HG03575 (cell line): ENCODE measurements at regions not wholly inside any gene's neighbourhood (a gene's known extent, or its start where the extent isn't known, plus 50 kb on each side); places are given as distances from the start of the nearest gene placed in this dataset.

ENCODE experiments used
- ATAC-seq: cut with Tn5 transposase; IDR thresholded peaks from one replicate; pipeline ENCODE4 v1.9.1; 2021; ENCODE audit not compliant: unreplicated experiment, insufficient number of reproducible peaks, low FRiP score; ENCODE audit errors: extremely low read depth

DNA sequence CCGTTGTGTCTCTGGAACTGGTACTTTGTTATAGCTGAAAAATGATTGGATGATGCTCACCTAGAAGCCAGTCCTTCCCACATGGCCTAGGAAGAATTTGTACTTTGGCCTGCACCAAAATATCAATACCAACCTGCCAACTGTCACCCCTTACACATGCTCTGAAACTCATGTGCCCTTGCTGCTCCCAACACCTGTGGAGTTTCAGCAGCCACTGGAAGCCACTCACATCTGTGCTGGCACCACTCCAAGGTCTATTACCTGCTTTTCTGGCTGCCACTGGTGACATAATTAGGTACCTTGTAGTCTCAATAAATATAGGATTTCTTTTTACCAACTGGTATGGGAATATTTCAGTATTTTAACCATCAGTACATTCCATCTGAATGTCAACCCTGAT, 363.6 kb downstream of the SH3GL2 start:
- no peak for ATAC-seq

DNA sequence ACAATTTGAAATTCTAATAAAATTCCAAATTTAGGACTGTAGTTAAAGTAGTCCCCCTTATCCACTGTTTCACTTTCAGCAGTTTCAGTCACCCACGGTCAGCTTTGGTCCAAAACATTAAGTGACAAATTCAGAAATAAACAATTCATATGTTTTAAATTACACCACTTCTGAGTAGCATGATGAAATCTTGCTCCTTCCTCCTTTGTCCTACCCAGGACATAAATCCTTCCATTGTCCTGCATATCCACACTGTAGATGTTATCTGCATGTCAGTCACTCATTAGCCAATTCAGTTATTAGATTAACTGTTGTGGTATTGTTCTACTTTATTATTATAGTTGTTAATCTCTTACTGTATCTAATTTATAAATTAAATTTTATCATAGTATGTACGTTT, 376.5 kb downstream of the SH3GL2 start:
- ATAC-seq = no peak

DNA sequence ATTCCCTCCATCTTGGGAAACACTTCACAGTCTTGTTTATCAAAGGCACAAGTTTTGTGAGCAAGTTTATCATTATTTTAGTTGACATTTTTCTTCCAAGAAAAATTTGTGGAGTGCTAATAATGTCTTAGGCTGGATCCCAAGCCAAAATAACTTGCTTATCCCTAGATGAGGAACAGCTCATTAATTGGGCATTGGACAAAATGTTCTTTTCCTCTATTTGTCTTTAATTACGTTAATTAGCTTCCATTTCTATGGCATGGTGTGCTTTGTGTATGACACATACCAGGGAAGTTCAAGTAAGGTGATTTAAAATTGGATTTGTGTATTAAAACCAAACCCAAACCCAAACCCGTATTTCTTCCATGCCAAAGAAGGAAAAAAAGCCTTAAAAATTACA, 379.5 kb downstream of the SH3GL2 start:
- ATAC-seq = no peak

DNA sequence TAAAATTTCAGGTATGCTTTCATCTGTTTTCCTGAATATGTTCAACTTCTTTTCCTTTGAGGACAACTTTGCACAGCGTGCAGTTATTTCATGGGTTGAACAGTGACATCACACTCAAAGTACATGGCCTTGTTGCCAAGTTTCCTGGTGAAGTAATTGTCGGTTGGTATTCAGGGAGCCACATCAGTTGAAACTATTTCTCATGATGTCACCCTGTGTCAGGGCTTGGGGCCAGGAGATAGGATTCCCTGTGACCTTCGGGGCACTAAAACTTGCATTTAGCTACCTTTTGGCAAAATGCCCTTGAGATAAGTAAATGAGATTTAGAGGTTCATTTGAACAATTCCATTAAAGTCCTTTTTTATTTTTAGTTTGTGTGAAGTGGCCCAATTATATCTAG, 383.9 kb downstream of the SH3GL2 start:
- ATAC-seq = no peak

DNA sequence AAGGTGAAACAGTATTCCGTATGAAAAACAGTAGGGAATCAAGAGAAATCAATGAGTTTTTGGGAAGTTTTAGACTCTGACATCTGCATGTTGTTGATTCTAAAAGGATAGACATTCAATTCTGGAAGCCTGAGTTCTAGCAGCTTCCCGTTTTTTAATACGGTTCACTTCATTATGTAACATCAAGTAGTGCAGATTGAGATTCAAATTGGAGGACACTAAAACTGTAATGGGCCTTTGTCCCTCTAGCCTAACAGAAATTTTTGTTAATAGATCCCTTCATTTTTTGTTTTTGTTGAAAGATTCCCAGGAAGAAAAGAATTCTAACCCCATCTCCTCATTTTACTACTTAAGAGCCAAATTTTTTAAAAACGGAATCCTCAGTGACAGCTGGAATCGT, 384.6 kb downstream of the SH3GL2 start:
- ATAC-seq = no peak

DNA sequence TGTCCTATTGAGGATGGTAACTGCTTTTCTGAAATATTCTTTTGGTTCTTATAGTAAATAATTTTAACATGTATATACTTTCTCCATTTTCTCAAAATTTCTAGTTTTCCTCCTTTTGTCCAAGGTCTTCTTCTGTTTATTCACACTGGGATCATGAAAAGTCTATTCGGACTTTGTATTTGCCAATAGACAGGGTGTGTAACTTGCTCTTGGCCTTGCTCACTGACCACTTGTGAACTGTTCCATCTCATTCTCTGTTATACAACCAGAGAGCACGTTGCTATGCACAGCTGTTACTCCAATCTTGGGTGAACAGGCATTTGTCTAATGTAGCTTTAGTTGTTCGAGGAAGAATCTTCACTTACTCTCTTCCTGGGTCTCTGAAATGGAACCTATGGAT, 388.9 kb downstream of the SH3GL2 start:
- ATAC-seq = no peak

DNA sequence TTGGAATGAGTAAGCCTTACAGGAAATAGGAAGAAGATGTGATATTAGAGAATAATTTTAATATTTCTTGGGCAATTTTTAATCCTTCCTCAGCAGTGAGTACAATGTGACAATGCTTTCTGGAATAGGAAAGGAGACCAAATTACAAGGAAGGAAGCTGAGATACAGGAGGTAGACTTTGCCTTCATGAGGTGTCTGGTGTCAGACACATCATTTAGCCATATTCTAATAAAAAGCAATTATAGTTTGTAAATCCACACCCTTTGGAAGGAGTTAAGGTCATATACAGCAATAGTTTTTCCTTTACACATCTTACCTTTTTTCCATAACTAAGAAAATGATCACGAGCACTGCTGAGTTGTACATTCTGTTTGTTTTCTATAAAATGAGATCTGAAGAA, 390.4 kb downstream of the SH3GL2 start:
- ATAC-seq = no peak

DNA sequence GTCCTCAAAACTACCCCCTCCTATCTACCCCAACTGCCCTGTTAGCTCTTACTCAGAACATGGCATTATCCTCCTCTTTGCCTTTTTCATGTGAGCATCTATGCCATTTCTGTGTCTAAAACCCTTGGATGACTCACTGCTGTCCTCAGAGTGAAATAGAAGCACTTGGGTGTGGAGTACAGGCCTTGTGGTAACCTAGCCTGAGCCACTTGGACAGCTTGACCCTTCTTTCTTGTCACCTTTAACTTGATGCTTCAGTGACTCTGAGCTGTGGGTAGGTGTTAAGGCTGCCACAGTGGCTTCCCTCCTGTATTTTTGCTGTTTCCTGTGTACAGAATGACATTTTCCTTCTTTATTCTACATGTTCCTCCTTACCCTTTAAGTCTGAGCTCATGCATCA, 391.4 kb downstream of the SH3GL2 start:
- no peak for ATAC-seq

DNA sequence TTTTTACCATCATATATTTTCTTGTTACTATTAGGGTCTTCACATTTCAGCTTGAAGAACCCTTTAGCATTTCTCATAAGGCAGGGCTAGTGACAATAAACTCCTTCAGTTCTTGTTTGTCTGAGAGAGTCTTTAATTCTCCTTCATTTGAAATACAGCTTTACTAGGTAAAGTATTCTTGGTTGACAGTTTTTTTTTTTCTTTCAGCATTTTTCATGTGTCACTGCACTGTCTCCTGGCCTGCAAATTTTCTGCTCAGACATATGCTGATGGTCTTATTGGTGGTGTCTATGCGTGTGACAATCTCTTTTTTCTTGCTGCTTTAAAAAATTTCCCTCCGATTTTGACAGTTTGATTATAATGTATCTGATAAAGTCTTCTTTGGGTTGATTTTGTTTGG, 399.9 kb downstream of the SH3GL2 start:
- no peak for ATAC-seq

DNA sequence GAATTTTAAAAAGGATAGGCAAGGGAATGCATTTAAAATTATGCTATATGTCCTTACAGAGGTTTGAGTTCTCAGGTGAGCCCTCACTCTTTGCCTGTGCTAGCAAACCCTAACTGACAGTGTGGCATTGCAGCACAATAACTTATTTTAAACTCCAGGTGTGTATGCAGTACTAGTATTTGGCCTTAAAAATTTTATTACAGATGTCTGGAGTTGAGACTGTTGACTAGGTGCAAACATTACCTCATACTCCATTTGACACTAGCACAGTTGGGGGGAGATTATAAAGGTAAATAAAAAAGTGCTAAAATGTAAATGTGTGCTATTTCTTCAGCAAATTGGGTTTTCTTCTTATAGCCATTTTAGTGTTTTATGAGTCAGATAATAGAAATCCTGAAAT, 407.7 kb downstream of the SH3GL2 start:
- no peak for ATAC-seq

DNA sequence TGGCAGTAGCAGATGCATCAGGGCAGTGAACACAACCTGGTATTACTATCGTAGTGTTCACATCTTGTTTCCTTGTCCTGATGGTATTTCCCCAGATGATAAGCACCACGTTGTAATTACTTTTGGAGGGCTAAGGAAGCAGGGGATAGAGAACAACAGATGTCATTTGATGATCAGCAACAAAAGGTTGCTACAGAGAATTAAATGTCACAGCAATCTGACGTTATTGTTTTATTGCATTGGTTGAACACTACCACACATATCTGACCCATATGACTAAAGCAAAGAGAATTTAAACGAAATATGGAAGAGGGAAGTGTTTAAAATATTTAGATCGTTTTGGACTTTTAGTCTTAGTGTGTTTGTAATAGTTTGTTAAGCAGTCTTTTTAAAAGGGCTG, 408.3 kb downstream of the SH3GL2 start:
- no peak for ATAC-seq

DNA sequence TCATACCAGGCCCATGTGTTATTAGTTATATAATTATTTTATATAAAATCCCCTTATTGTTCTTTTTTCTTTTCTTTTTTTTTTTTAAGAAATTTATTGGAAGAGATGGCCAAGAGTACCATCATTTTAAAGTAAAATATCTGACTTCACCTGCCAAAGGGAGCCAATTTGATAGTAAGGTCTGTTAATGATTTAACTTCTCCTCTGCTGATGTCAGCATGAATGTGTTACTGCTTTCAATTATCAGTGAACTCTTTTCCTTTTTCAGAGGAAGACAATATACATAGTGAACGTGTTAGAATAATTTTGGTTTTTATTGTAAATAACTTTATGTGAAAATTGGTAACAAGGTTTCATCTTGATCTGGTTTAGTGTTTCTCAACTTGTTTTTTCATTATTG, 409.6 kb downstream of the SH3GL2 start:
- ATAC-seq = no peak

DNA sequence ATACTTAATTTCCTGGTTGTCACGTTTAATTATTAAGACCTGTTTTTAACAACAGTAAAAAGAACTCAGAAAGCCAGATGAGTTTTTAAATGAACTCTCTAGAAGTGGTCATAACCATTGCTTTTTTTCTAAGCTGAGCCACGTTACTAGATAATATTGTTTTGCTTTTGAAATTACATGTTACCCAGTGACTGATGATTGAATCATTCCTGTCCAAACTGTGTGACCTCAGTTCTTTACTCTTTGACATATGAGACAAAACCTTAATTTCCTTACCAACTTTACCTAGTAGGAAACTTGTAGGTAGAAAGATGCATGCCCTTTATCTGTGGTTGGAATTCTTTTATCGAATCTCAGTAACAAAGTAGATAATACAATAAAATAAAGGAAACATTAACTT, 411.7 kb downstream of the SH3GL2 start:
- no peak for ATAC-seq

DNA sequence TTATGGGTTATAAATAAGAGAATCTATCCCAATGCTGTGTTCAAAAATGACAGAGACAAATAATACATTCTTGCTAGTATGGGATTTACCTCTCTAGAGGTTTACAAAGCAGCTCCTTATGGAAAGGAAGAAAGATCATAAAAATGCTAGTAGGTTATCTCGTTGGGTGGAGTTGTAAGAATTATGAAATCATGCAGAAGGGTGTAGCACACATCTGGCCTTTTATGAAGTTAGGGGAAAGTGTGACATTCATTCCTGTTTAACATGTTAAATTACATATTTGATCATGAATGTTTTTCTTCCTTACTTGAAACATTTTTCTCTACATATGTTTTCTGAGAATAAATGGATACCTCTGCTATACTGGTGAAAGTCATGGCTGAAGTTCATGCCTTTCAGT, 414.2 kb downstream of the SH3GL2 start:
- no peak for ATAC-seq

DNA sequence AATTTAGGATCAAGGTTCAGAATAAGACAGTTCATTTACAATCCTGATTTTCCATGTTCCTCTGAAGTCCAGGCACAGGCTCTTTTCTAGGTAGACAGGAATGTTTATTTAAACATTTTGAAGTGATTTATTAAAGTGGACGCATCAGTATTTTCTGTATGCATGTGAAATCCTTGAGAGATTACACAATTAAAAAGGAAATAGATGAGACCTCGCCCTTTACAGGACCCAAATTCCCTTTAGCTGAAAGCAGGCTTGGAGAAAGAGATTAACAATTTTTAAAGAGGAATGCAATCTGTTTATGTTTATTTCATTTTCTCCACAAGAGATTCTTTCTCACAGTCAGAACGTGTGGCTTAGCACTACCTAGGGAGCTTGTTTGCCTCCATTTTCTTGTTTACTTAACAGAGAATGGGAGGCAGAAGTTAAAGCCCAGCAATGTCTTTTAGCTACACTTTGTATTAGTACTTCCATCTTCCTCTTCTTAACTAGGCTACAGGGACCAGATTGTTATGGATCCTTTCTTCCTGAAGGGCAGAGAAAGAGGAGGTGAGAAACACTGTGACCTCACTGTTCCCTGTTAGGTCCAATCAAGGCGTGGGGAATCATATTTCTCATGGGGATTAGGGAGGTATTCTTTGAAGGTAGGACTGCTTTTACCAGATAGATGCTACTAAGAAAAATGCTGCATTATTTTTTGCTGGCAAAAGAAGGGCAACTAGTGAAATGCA, 416.0 kb downstream of the SH3GL2 start:
- no peak for ATAC-seq

DNA sequence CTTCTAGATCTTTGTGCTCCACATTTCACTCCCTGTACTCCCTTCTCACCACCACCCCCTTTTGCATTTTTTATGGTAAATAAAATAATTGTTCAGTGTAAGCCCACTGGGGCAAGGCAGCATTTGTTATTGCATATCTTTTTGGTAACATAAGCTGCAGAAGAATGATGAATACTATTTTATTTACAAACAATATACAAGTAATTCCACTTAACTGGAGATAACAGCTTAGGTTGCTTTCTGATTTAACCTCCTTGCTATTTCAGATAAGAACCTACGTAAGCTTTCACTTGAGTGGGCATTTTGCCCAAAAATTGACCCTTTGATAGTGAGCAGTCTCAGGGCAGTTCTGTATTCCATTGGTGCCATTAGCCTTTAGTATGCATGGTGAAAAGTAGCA, 417.9 kb downstream of the SH3GL2 start:
- ATAC-seq = no peak

DNA sequence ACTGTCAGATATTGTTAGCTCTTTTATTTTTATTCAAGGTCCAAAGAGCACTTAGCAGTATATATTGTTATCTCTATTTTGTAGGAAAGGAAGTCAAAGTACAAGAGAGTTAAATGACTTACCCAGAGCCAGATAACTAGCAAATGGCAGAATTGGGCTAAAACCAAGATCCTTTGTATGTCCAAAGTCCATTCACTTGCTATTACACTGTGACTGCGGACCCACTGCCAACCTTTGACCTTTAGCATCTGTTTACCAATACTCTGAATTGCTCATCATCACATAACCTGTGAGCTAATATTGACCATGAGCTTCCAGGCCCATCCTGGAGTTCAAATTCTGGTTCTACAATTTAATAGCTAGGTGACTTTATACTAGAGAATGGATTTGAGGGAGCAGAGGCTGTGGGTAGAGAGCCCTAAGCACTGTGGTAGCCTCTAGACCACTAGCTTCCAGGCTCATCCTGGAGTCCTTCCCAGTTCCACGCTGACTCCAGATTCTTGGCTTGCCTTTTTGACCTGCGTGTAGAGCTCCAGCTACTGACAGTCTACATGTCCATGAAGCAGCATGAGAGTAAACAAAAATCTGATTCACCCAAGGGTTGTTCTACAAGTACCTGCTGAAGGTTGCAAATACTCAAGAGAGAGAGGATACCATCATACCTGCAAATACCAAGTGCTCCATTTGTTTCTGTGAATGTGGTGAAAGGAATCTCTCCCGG, 424.0 kb downstream of the SH3GL2 start:
- no peak for ATAC-seq

DNA sequence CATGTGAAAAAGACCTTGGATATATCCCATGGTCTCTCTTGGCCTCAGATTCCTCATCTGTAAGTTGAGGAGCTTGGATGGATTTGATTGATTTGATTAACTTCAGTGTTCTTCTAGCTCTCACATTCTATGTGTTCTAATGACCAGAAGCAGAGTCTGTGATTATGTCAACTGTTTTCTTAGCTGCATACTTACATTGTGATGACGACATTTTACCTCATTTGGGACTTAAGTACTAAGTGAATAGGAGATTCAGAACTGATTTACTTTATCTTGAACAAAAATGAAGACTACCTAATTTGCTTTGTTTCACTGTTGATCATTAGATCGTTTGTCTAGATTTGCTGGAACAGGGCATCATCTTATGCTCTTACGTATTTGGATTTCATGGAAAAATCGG, 427.7 kb downstream of the SH3GL2 start:
- ATAC-seq = no peak

DNA sequence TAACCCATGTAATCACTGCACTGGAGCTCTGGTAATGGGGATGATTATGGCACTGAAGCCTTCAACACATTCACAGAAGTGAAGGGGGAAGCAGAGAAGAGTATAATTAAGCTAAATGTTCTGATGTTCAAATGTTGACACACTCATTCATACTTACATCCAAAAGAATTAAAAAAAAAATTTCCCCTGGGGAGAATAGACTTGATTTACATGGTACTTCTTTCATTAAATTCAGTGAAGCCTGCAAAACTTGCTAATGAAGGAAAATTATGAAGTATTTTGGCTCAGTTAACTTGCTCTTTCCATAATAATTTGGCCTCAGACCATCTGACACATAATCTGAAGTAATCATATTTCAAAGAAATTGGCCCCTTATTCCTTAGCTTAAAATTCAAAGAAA, 428.8 kb downstream of the SH3GL2 start:
- no peak for ATAC-seq

DNA sequence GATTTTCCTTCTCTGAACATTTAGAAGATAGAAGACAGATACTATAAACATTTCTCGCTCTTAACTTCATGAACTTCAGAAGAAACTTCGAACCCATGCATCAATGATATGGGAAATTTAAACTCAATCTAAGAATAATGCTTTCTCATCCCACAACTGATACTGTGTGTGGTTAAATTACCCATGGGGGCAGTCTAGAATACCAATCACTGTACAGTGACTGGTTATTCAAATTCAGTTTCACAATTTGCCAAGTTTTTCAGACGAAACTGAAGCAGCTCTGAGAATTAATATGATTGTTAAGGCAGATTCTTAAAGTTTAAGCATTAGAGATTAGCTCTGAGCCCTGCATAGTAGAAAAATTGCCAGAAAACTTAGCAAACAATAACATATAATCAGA, 431.0 kb downstream of the SH3GL2 start:
- no peak for ATAC-seq

DNA sequence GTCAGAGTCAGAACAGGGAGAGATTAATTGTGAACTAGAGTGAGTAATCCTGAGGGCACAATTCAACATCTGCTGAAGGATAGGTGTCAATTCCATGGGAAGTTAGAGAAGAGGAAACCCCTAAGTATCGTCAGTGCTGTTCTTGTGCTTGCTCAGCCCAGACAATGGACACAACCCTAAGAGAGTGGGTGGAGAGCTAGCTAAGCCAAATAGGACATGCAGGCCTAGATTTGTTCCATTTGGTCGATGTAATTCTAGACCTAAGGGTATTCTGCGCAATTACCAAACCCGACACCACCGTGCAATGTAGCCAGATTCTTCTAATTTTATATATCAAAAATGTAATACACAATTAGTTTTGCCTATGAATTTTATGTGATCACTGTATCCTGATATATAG, 431.6 kb downstream of the SH3GL2 start:
- no peak for ATAC-seq
